LNCAP (cell line): ENCODE measurements at regions not wholly inside any gene's neighbourhood (a gene's known extent, or its start where the extent isn't known, plus 50 kb on each side); places are given as distances from the start of the nearest gene placed in this dataset.

ENCODE experiments used
- TF ChIP-seq, protein P1 (sequence below): fragments of 450-650 bp; IDR thresholded peaks from 2 replicates; pipeline ENCODE4 v1.5.1; 2017; ENCODE audit warnings: mild to moderate bottlenecking

- TF ChIP-seq, protein P1, sequence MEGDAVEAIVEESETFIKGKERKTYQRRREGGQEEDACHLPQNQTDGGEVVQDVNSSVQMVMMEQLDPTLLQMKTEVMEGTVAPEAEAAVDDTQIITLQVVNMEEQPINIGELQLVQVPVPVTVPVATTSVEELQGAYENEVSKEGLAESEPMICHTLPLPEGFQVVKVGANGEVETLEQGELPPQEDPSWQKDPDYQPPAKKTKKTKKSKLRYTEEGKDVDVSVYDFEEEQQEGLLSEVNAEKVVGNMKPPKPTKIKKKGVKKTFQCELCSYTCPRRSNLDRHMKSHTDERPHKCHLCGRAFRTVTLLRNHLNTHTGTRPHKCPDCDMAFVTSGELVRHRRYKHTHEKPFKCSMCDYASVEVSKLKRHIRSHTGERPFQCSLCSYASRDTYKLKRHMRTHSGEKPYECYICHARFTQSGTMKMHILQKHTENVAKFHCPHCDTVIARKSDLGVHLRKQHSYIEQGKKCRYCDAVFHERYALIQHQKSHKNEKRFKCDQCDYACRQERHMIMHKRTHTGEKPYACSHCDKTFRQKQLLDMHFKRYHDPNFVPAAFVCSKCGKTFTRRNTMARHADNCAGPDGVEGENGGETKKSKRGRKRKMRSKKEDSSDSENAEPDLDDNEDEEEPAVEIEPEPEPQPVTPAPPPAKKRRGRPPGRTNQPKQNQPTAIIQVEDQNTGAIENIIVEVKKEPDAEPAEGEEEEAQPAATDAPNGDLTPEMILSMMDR: no peak
Measured at GRCh38 chr1:38222891-38223290, 176.3 kb upstream of the POU3F1 start.

GRCh38 chr1:38221006-38221649, 174.5 kb upstream of the POU3F1 start:
- TF ChIP-seq, protein P1: no peak

DNA sequence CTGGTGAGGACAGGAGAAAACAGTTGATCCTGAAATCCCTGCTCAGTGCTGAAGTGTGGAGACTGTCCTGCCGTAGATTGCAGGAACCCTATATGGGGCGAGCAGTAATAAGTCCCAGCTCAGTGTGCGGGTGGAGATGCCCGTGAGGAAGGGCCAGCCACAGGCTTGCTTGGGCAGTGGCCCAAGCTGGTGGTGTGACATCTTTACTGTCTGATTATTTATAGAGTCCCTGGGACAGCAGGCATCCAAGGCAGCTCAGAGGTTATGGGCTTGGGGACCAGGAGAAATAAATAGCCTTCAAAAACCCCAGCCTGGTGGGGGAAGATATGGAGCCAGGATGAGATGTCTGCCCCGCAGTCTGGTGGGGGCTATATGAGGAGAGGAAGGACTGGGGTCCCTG, 170.7 kb upstream of the POU3F1 start:
- TF ChIP-seq, protein P1: no peak

GRCh38 chr1:38213646-38214434, 167.2 kb upstream of the POU3F1 start:
- TF ChIP-seq, protein P1: no peak

GRCh38 chr1:38210895-38211177, 164.2 kb upstream of the POU3F1 start:
- TF ChIP-seq, protein P1: no peak

DNA sequence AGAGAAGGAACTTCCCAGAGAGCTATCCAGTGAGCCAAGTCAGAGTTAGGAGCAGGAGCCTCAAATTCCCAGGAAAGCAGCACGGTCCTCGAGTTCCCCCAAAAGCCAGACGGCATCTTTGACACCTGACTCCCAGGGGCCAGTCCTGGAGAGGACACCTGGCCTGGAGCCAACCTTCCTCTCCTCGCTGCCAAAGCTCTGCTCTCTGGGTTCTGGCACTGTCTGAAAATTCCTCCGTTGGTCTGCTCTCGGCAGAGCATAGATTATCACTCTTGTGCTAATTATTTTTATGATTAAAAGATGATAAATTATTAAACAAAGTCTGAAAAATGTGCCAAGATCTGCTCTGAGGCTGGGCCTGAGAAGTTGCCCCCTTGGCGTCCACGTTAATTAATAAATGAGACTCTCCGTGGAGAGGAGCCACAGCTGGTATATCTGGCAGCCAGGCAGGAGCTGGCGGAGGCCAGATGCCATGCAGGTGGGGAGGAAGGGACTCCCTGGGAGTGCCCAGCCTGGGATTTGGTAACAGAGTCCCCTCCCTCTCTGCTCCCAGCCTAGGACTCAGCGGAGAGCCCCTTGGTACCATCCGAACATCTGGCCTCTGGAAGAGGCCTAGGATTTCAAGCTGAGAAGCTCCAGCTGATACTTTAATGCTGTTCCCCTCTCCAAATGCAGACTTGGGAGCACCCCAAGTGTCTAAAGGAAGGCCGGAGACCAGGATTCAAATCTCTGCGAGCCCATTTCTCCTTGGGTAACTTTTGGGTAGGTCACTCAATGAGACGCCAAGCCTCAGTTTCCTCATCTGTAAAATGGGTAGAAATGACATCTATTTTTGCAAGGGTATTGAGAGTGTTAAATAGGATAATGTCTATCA, 163.7 kb upstream of the POU3F1 start:
- TF ChIP-seq, protein P1: no peak

- TF ChIP-seq, protein P1: no peak
Measured at GRCh38 chr1:38208716-38209632, 162.4 kb upstream of the POU3F1 start.
